GM12801 (cell line): ENCODE measurements at regions not wholly inside any gene's neighbourhood (a gene's known extent, or its start where the extent isn't known, plus 50 kb on each side); places are given as distances from the start of the nearest gene placed in this dataset.

Experiments used
- TF ChIP-seq, protein P1 (sequence below): IDR thresholded peaks from one replicate; pipeline ENCODE4 v1.5.1; 2011; ENCODE audit warnings: control low read depth; ENCODE audit not compliant: insufficient read length; ENCODE audit errors: extremely low read depth

- TF ChIP-seq, protein P1, sequence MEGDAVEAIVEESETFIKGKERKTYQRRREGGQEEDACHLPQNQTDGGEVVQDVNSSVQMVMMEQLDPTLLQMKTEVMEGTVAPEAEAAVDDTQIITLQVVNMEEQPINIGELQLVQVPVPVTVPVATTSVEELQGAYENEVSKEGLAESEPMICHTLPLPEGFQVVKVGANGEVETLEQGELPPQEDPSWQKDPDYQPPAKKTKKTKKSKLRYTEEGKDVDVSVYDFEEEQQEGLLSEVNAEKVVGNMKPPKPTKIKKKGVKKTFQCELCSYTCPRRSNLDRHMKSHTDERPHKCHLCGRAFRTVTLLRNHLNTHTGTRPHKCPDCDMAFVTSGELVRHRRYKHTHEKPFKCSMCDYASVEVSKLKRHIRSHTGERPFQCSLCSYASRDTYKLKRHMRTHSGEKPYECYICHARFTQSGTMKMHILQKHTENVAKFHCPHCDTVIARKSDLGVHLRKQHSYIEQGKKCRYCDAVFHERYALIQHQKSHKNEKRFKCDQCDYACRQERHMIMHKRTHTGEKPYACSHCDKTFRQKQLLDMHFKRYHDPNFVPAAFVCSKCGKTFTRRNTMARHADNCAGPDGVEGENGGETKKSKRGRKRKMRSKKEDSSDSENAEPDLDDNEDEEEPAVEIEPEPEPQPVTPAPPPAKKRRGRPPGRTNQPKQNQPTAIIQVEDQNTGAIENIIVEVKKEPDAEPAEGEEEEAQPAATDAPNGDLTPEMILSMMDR, result no peak
Observed at GRCh38 chr3:101963902-101964362, 114.6 kb downstream of the NFKBIZ start.

DNA sequence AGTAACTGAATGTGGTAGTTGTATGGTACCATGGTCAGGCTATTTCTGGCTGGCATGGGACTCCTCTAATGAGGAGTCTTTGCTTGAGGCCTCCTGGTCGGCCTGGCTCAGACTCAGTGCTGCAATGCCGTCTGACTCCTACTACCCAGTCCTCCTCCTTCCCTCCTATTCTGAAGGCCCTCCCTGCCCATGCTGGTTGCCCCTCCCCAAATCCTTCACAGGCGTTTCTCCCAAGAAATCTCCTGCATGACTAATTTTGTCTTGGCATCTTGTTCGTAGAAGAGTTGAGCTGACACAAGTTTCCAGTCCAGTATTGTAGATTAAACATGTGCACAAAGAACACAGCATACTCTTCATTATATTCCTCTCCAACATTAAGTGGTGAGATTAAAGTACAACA lies 115.5 kb downstream of the NFKBIZ start:
- TF ChIP-seq, protein P1, result no peak

- TF ChIP-seq, protein P1, result no peak
Observed at GRCh38 chr3:101966226-101966625, 116.9 kb downstream of the NFKBIZ start.

DNA sequence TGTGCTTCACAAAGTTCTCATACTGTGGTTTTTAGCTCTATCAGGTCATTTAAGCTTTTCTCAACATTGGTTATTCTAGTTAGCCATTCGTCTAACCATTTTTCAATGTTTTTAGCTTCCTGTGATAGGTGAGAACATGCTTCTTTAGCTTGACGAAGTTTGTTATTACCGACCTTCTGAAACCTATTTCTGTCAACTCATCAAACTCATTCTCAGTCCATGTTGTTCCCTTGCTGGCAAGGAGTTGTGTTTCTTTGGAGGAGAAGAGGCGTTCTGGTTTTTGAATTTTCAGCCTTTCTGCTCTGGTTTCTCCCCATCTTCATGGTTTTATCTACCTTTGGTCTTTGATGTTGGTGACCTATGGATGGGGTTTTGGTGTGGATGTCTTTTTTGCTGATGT lies 120.9 kb downstream of the NFKBIZ start:
- TF ChIP-seq, protein P1, result no peak

GRCh38 chr3:101970905-101971304 lies 121.6 kb downstream of the NFKBIZ start:
- TF ChIP-seq, protein P1, result no peak

DNA sequence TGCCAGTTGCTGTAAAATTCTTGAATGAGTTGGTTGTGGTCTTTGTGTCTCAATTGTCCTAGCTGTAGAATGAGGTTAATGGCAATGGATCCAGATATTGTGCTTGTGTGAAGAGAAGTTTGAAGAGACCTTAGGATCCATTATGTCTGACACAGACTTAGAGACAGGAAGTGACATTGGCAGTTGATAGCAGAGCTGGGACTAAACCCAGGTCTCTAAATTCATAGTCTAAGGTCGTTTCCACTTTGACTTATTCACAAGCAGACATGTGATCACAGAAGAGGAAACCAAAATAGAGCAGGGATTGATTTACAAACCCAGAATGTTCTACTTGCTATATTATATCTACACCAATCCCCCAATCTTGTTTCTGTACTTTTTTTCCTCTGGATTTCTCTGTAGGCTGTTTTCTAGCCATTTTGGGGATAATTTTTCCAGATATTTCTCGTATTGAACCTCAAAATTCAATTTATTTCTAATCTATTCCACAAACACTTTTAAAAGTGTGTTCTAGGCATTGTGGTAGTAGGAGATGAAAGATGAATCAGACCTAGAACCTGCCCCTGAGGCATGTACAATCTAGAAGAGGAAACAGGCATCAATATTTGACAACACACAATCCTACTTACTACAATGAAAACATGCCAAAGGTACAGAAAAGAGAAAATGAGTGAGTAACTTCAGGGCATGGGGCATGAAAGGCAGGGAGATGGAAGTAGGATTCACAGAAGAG lies 123.3 kb downstream of the NFKBIZ start:
- TF ChIP-seq, protein P1, result no peak

DNA sequence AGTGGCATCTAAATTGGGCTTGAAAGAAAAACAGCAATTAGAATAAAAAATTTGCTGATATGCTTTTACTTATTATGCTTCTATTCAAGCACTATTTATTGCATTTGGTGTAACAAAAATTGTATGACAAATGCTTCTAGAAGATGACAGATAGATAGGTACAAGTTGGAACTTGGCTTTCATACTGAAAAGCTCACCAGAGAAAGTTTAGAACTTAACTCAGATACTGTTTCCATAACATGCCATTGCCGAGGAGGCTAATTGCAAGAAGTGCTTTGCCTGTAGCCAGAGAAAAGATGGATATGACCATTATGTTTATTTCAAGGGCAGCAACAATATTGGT lies 123.8 kb downstream of the NFKBIZ start:
- TF ChIP-seq, protein P1, result no peak
